ACC112 (cell line): ENCODE measurements at regions not wholly inside any gene's neighbourhood (a gene's known extent, or its start where the extent isn't known, plus 50 kb on each side); places are given as distances from the start of the nearest gene placed in this dataset.

Experiments
- H2AFZ ChIP-seq: fragments of 200-600 bp; sonication (generic); one replicate; pipeline ENCODE4 v1.6.0; 2017; ENCODE audit warnings: antibody characterized with exemption, low read length; ENCODE audit not compliant: unreplicated experiment
- H3K27ac ChIP-seq: fragments of 200-600 bp; sonication (generic); 2 replicates; pipeline ENCODE4 v1.5.1; 2014; ENCODE audit warnings: low read depth, mild to moderate bottlenecking, antibody characterized with exemption, low read length, moderate library complexity
- H3K27me3 ChIP-seq: fragments of 200-600 bp; sonication (generic); 2 replicates; pipeline ENCODE4 v1.6.1; 2014; ENCODE audit warnings: mild to moderate bottlenecking, antibody characterized with exemption, low read length, moderate library complexity, mixed read lengths; ENCODE audit not compliant: insufficient read depth
- H3K36me3 ChIP-seq: fragments of 200-600 bp; sonication (generic); 2 replicates; pipeline ENCODE4 v1.6.1; 2016; ENCODE audit warnings: mild to moderate bottlenecking, antibody characterized with exemption, low read length, moderate library complexity, mixed read lengths; ENCODE audit not compliant: insufficient read depth
- H3K4me1 ChIP-seq: fragments of 200-600 bp; sonication (generic); one replicate; pipeline ENCODE4 v1.6.1; 2016; ENCODE audit warnings: low read length, mixed read lengths; ENCODE audit not compliant: insufficient read depth, unreplicated experiment, control insufficient read depth
- H3K4me3 ChIP-seq: fragments of 200-600 bp; sonication (generic); 2 replicates; pipeline ENCODE4 v1.5.1; 2014; ENCODE audit warnings: mild to moderate bottlenecking, low read depth, low read length
- H3K79me2 ChIP-seq: fragments of 200-600 bp; sonication (generic); one replicate; pipeline ENCODE4 v1.6.0; 2016; ENCODE audit warnings: low read length; ENCODE audit not compliant: control insufficient read depth, unreplicated experiment, insufficient read depth

DNA sequence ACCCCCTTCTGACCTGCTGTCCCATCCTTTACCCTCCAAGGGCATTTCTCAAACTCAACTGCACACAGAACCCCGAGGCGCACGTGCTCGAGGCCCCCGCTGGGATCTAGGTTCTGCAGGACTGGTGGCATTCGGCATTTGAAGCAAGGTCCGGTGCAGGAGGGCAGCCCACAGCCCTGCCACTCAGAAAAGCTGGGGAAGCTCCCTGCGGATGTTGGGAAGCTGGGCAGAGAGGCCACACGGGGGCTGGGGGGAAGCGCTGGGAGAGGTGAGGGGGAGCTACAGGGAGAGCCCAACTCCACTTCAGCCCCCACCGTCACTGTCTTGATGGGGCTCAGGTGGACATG, 51.2 kb upstream of the SLCO4A1 start:
- Histone ChIP-seq H3K4me1 (peaks cover 28% of the 10 kb centered on the region), H3K27me3 (no peaks in the 10 kb centered on the region; the same call in 1 of the 2 replicates), H3K36me3 (no peaks in the 10 kb centered on the region), H3K79me2 (no peaks in the 10 kb centered on the region), H2AFZ (no peak overlapping the region), H3K4me3 (no peak overlapping the region), H3K27ac (no peak overlapping the region)

DNA sequence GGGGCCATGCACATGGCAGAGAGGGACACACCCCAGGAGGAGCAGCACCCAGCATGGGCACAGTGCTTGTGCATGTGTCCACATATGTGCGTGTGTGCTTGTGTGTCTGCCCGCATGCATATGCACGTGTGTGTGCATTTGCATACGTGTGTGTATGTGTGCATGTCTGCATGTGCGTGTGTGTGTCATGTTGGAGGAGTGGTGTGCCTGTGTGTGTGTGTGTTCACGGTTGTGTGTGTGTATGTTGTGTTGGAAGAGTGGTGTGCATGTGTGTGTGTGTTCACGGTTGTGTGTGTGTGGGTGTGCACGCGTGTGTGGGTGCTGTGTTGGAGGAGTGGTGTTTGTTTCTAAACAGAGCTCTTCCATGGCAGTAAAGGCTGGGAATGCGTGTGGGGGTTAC, 50.7 kb upstream of the SLCO4A1 start:
- Histone ChIP-seq H3K79me2 (no peaks in the 10 kb centered on the region), H2AFZ (no peak overlapping the region), H3K27ac (no peak overlapping the region), H3K27me3 (peaks cover 3% of the 10 kb centered on the region), H3K4me3 (no peak overlapping the region), H3K4me1 (peaks cover 28% of the 10 kb centered on the region), H3K36me3 (no peaks in the 10 kb centered on the region)
